CD4-positive, alpha-beta T cell (primary cell): ENCODE measurements at regions not wholly inside any gene's neighbourhood (a gene's known extent, or its start where the extent isn't known, plus 50 kb on each side); places are given as distances from the start of the nearest gene placed in this dataset.

Source experiments
- ATAC-seq: fragments of 200-7000 bp; cut with Tn5 transposase; one replicate; pipeline ENCODE4 v1.10.0; 2022; ENCODE audit warnings: mild to moderate bottlenecking; ENCODE audit not compliant: poor library complexity
- CTCF ChIA-PET: fragments of 350-600 bp; sonication (Branson Sonifier 250); formaldehyde crosslinking; loops from one replicate; lab custom pipeline; 2021; ENCODE audit warnings: antibody characterized with exemption, inconsistent platforms; lab: Charles Lee
- POLR2A ChIA-PET: fragments of 350-600 bp; sonication (Branson Sonifier 250); formaldehyde crosslinking; loops from one replicate; lab custom pipeline; 2021; ENCODE audit warnings: antibody characterized with exemption, inconsistent platforms; lab: Charles Lee
- DNase-seq, 14 experiments: peaks; one replicate each; pipeline ENCODE4 v3.0.0-alpha.2; 2013 to 2020; ENCODE audit warnings: mixed read lengths in 2 of 14
- H3K27ac ChIP-seq, 2 donors: one replicate each; pipeline versions ENCODE4 v1.5.1 to v1.7.0; 2013; ENCODE audit warnings: low read length in 2 of 2, low read depth in 1 of 2, mild to moderate bottlenecking in 1 of 2
- H3K27me3 ChIP-seq, 2 experiments: 1 replicate in 1 of 2; 2 replicates in 1 of 2; pipeline versions ENCODE4 v1.6.1 to v1.7.0; 2013; ENCODE audit warnings: low read length in 2 of 2, control low read depth in 1 of 2, mild to moderate bottlenecking in 1 of 2, moderate library complexity in 1 of 2; ENCODE audit not compliant: insufficient read depth in 2 of 2, control insufficient read depth in 1 of 2
- H3K36me3 ChIP-seq: one replicate; pipeline ENCODE4 v1.6.1; 2013; ENCODE audit warnings: low read length, control low read depth; ENCODE audit not compliant: insufficient read depth
- H3K4me1 ChIP-seq: one replicate; pipeline ENCODE4 v1.6.1; 2013; ENCODE audit warnings: low read length, control low read depth; ENCODE audit not compliant: insufficient read depth
- H3K4me3 ChIP-seq: one replicate; pipeline ENCODE4 v1.5.1; 2013; ENCODE audit warnings: mild to moderate bottlenecking, low read length, moderate library complexity
- H3K9me3 ChIP-seq, 2 experiments: 1 replicate in 1 of 2; 2 replicates in 1 of 2; pipeline versions ENCODE4 v1.6.1 to v1.7.0; 2013; ENCODE audit warnings: low read length in 2 of 2, mild to moderate bottlenecking in 2 of 2, control low read depth in 1 of 2, moderate library complexity in 1 of 2; ENCODE audit not compliant: control insufficient read depth in 1 of 2, insufficient read depth in 1 of 2
- H3K27ac Mint-ChIP-seq: one replicate; pipeline ENCODE4 v1.8.0; 2020; ENCODE audit warnings: mixed read lengths
- H3K27me3 Mint-ChIP-seq: one replicate; pipeline ENCODE4 v1.8.0; 2021; ENCODE audit warnings: mixed read lengths
- H3K36me3 Mint-ChIP-seq: one replicate; pipeline ENCODE4 v1.8.0; 2021; ENCODE audit warnings: low read depth, mixed read lengths
- H3K4me1 Mint-ChIP-seq: one replicate; pipeline ENCODE4 v1.8.0; 2021; ENCODE audit warnings: low read depth, mixed read lengths
- H3K4me3 Mint-ChIP-seq: one replicate; pipeline ENCODE4 v1.8.0; 2020; ENCODE audit warnings: mild to moderate bottlenecking, mixed read lengths
- H3K9me3 Mint-ChIP-seq: one replicate; pipeline ENCODE4 v1.8.0; 2020; ENCODE audit warnings: mixed read lengths
- intact Hi-C, 2 experiments: fragments of 100-400 bp; cut with DNase I in 1 of 2; cut with micrococcal nuclease in 1 of 2; formaldehyde crosslinking; loops; one replicate each; pipeline versions ENCODE4 v1.15.1 to v1.9.0; 2023 to 2025; cut with DNase I, micrococcal nuclease
- TF ChIP-seq, protein P1 (sequence below): fragments of 200-600 bp; IDR thresholded peaks from one replicate; pipeline ENCODE4 v1.8.0; 2022; ENCODE audit warnings: antibody characterized with exemption, mild to moderate bottlenecking

DNA sequence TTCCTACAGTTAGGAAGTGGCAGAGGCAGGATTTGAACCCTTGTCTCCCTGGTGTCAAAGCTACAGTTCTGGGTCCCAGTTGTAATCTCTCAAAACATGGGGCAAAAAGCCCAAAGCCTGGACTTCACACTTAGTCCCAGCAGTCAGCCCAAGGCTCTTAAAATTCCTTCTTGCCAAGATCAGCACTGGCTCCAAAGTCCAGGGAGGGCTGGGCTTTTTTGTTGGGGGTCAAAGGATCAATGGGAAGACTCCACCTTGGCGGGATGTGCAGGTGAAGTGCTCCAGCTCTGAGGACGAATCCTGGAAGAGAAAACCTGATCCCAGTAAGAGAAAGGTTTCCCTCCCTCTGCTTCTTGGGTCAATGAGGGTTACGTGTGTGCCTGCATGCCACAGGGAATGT is 195.5 kb downstream of the HAPSTR1 start:
- ChIA-PET POLR2A (no interaction called here), CTCF (no interaction called here)
- Mint-ChIP-seq H3K4me3 (no peak overlapping the region), H3K36me3 (no peaks in the 10 kb centered on the region), H3K9me3 (no peaks in the 10 kb centered on the region), H3K4me1 (no peaks in the 10 kb centered on the region), H3K27ac (no peak overlapping the region), H3K27me3 (peaks cover 10% of the 10 kb centered on the region)
- Histone ChIP-seq H3K4me1 (no peaks in the 10 kb centered on the region), H3K27ac (no peak overlapping the region), H3K27me3 (no peaks in the 10 kb centered on the region), H3K4me3 (no peak overlapping the region), H3K36me3 (no peaks in the 10 kb centered on the region), H3K9me3 (no peaks in the 10 kb centered on the region)
- TF ChIP-seq, protein P1, sequence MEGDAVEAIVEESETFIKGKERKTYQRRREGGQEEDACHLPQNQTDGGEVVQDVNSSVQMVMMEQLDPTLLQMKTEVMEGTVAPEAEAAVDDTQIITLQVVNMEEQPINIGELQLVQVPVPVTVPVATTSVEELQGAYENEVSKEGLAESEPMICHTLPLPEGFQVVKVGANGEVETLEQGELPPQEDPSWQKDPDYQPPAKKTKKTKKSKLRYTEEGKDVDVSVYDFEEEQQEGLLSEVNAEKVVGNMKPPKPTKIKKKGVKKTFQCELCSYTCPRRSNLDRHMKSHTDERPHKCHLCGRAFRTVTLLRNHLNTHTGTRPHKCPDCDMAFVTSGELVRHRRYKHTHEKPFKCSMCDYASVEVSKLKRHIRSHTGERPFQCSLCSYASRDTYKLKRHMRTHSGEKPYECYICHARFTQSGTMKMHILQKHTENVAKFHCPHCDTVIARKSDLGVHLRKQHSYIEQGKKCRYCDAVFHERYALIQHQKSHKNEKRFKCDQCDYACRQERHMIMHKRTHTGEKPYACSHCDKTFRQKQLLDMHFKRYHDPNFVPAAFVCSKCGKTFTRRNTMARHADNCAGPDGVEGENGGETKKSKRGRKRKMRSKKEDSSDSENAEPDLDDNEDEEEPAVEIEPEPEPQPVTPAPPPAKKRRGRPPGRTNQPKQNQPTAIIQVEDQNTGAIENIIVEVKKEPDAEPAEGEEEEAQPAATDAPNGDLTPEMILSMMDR = no peak
- no peak for DNase-seq
- intact Hi-C loops = no loop called here
- ATAC-seq = no peak

DNA sequence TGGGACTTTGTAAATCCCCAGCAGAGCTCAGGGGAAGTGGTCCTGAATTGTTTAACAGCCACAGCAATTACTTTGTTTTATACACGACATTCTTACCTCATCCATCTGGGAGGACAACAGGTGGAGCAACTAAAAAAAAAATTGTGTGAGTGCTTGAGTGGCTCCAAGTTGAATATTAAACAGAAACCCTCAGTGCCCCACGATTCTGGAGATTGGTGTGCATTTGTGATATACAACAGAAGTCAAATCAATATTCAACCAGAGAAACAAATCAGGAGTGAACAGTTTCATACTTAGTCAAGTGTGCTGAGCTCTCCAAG is 204.8 kb downstream of the HAPSTR1 start:
- no peaks in the 10 kb centered on the region for H3K4me1 ChIP-seq
- no peak overlapping the region for H3K4me3 Mint-ChIP-seq
- intact Hi-C loops = no loop called here
- TF ChIP-seq, protein P1 = no peak
- H3K9me3 Mint-ChIP-seq = peaks cover 2% of the 10 kb centered on the region
- CTCF ChIA-PET = no interaction called here
- no peaks in the 10 kb centered on the region for H3K27me3 Mint-ChIP-seq
- H3K4me1 Mint-ChIP-seq = no peaks in the 10 kb centered on the region
- H3K36me3 ChIP-seq = no peaks in the 10 kb centered on the region
- no peaks in the 10 kb centered on the region for H3K36me3 Mint-ChIP-seq
- no peaks in the 10 kb centered on the region for H3K27me3 ChIP-seq
- no peak overlapping the region for H3K27ac Mint-ChIP-seq
- no peak for ATAC-seq
- H3K27ac ChIP-seq = no peak overlapping the region
- H3K9me3 ChIP-seq = no peaks in the 10 kb centered on the region
- H3K4me3 ChIP-seq = no peak overlapping the region
- no peak for DNase-seq
- POLR2A ChIA-PET = no interaction called here

DNA sequence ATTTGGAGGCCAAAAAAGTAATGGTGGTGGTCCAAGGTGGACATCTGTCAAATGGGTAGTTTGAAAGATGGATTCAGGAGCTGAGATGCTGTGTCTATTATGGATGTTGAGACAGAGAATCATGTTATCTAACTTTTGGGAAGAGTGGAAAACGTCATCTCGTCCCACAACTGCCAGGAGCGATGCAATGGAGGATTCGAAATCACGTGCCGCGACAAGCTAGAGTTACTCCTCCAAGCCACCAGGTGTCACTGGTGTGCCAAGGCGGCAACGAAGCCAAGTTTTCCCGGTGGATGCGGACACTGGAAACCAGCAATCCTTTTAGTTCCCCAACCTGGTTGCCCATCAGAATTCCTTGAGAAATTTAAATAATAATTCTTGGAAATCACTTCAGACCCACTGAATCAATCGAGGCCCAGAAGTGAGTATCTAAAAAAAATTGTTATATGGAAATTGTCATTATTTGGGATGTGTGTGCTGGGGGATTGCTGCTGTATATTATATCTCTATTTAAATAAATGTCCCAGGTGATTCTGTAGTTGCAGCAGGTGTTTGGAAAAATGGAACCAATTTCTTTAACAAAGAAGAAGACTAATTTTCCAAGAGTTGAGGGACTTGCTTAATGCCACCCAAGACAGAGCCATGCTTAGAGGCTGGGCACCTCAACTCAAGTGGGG is 206.1 kb downstream of the HAPSTR1 start:
- H3K9me3 Mint-ChIP-seq = peaks cover 2% of the 10 kb centered on the region
- no peak overlapping the region for H3K27ac Mint-ChIP-seq
- H3K27me3 Mint-ChIP-seq = peaks cover 4% of the 10 kb centered on the region
- Histone ChIP-seq H3K4me1 (no peaks in the 10 kb centered on the region), H3K9me3 (no peaks in the 10 kb centered on the region), H3K4me3 (no peak overlapping the region), H3K27me3 (peaks cover 0 to 2% of the 10 kb centered on the region in 2 experiments), H3K27ac (no peak overlapping the region), H3K36me3 (no peaks in the 10 kb centered on the region)
- CTCF ChIA-PET = no interaction called here
- TF ChIP-seq, protein P1 = no peak
- POLR2A ChIA-PET = no interaction called here
- intact Hi-C loops = no loop called here
- ATAC-seq (no peak), DNase-seq (no peak)
- H3K4me1 Mint-ChIP-seq = no peaks in the 10 kb centered on the region
- no peaks in the 10 kb centered on the region for H3K36me3 Mint-ChIP-seq
- H3K4me3 Mint-ChIP-seq = no peak overlapping the region
